Natural killer cell (primary cell): ENCODE measurements at regions not wholly inside any gene's neighbourhood (a gene's known extent, or its start where the extent isn't known, plus 50 kb on each side); places are given as distances from the start of the nearest gene placed in this dataset.

Source experiments
- ATAC-seq, 3 donors: fragments of 150-1000 bp in 2 of 3; fragments of 200-7000 bp in 1 of 3; cut with Tn5 transposase; 1 replicate in 1 of 3; 2 replicates in 2 of 3; pipeline ENCODE4 v1.10.0; 2021; ENCODE audit warnings: mild to moderate bottlenecking in 2 of 3, moderate library complexity in 2 of 3
- DNase-seq, 2 donors: peaks; one replicate each; pipeline versions ENCODE4 v3.0.0 to v3.0.0-alpha.2; 2013 to 2021; ENCODE audit warnings: mixed read lengths in 1 of 2
- H3K27ac ChIP-seq: one replicate; pipeline ENCODE4 v1.5.1; 2013; ENCODE audit warnings: mild to moderate bottlenecking, low read length
- H3K27me3 ChIP-seq: one replicate; pipeline ENCODE4 v1.6.1; 2013; ENCODE audit warnings: low read length; ENCODE audit not compliant: control insufficient read depth, insufficient read depth
- H3K36me3 ChIP-seq: one replicate; pipeline ENCODE4 v1.6.1; 2013; ENCODE audit warnings: low read length; ENCODE audit not compliant: control insufficient read depth, insufficient read depth
- H3K4me1 ChIP-seq: one replicate; pipeline ENCODE4 v1.6.1; 2013; ENCODE audit warnings: low read length; ENCODE audit not compliant: control insufficient read depth, insufficient read depth
- H3K4me3 ChIP-seq: one replicate; pipeline ENCODE4 v1.5.1; 2013; ENCODE audit warnings: low read length
- H3K9me3 ChIP-seq: one replicate; pipeline ENCODE4 v1.6.1; 2013; ENCODE audit warnings: low read length; ENCODE audit not compliant: control insufficient read depth, insufficient read depth
- H3K27ac Mint-ChIP-seq, 2 donors: one replicate each; pipeline ENCODE4 v1.8.0; 2022; ENCODE audit warnings: mild to moderate bottlenecking in 2 of 2, mixed read lengths in 2 of 2, moderate library complexity in 1 of 2
- H3K27me3 Mint-ChIP-seq, 2 donors: one replicate each; pipeline ENCODE4 v1.8.0; 2022; ENCODE audit warnings: low read depth in 2 of 2, mixed read lengths in 2 of 2
- H3K36me3 Mint-ChIP-seq: one replicate; pipeline ENCODE4 v1.8.0; 2022; ENCODE audit warnings: mixed read lengths
- H3K4me1 Mint-ChIP-seq, 2 donors: one replicate each; pipeline ENCODE4 v1.8.0; 2022; ENCODE audit warnings: mixed read lengths in 2 of 2
- H3K4me3 Mint-ChIP-seq: one replicate; pipeline ENCODE4 v1.8.0; 2022; ENCODE audit warnings: mild to moderate bottlenecking, moderate library complexity, mixed read lengths
- H3K9me3 Mint-ChIP-seq, 2 donors: one replicate each; pipeline ENCODE4 v1.8.0; 2022; ENCODE audit warnings: mixed read lengths in 2 of 2
- WGBS: methylation state at CpG from one replicate; pipeline ENCODE4 v1.1.7; 2013; ENCODE audit warnings: missing lambda C conversion rate; ENCODE audit not compliant: insufficient coverage; 5-methylcytosine and 5-hydroxymethylcytosine counted together
- intact Hi-C: fragments of 100-400 bp; cut with micrococcal nuclease; formaldehyde crosslinking; loops from one replicate; pipeline ENCODE4 v1.14.2; 2022
- TF ChIP-seq, protein P1 (sequence below): fragments of 200-600 bp; IDR thresholded peaks from one replicate; pipeline ENCODE4 v1.8.0; 2022; ENCODE audit warnings: antibody characterized with exemption

DNA sequence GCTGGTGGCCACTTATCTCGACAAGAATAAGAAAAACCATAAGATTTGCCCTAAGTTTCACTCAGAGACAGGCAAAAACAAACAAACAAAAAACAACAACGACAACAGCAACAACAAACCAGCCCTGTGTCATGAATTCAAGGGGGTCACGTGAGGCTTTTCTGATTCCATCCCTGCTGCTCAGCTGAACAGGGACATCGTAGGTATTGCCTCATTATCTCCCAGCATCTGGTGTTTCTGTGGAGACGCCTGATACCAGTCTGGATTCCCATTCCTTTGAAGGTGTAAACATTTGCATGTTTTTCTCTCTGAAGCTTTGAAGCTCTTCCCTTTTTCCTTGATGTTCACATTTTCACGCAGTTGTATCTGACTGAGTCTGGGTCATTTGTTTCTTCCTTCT lies 117.4 kb downstream of the KCNF1 start:
- Mint-ChIP-seq H3K36me3 (no peaks in the 10 kb centered on the region), H3K9me3 (peaks cover 0 to 2% of the 10 kb centered on the region in 2 donors), H3K27me3 (peaks cover 11 to 31% of the 10 kb centered on the region in 2 donors), H3K27ac (no peak overlapping the region), H3K4me3 (no peak overlapping the region), H3K4me1 (no peaks in the 10 kb centered on the region)
- 87% methylated on average over 6 of the region's 6 CpGs for WGBS
- Histone ChIP-seq H3K27me3 (no peaks in the 10 kb centered on the region), H3K4me1 (no peaks in the 10 kb centered on the region), H3K27ac (no peak overlapping the region), H3K9me3 (no peaks in the 10 kb centered on the region), H3K36me3 (no peaks in the 10 kb centered on the region), H3K4me3 (no peak overlapping the region)
- TF ChIP-seq, protein P1, sequence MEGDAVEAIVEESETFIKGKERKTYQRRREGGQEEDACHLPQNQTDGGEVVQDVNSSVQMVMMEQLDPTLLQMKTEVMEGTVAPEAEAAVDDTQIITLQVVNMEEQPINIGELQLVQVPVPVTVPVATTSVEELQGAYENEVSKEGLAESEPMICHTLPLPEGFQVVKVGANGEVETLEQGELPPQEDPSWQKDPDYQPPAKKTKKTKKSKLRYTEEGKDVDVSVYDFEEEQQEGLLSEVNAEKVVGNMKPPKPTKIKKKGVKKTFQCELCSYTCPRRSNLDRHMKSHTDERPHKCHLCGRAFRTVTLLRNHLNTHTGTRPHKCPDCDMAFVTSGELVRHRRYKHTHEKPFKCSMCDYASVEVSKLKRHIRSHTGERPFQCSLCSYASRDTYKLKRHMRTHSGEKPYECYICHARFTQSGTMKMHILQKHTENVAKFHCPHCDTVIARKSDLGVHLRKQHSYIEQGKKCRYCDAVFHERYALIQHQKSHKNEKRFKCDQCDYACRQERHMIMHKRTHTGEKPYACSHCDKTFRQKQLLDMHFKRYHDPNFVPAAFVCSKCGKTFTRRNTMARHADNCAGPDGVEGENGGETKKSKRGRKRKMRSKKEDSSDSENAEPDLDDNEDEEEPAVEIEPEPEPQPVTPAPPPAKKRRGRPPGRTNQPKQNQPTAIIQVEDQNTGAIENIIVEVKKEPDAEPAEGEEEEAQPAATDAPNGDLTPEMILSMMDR: no peak
- intact Hi-C loops: no loop called here
- ATAC-seq (no peak), DNase-seq (no peak)

- Mint-ChIP-seq H3K4me3 (no peak overlapping the region), H3K9me3 (peaks cover 2 to 3% of the 10 kb centered on the region in 2 donors), H3K27me3 (peaks cover 14 to 38% of the 10 kb centered on the region in 2 donors), H3K36me3 (no peaks in the 10 kb centered on the region), H3K27ac (no peak overlapping the region), H3K4me1 (no peaks in the 10 kb centered on the region)
- intact Hi-C loops: no loop called here
- 89% methylated on average over 7 of the region's 7 CpGs for WGBS
- Histone ChIP-seq H3K9me3 (no peaks in the 10 kb centered on the region), H3K36me3 (no peaks in the 10 kb centered on the region), H3K4me3 (no peak overlapping the region), H3K27ac (no peak overlapping the region), H3K4me1 (no peaks in the 10 kb centered on the region), H3K27me3 (no peaks in the 10 kb centered on the region)
- TF ChIP-seq, protein P1: no peak
- ATAC-seq (no peak), DNase-seq (no peak)
These were observed 118.3 kb downstream of the KCNF1 start for GRCh38 chr2:11030036-11030435.

- intact Hi-C loops: no loop called here
- no peak for ATAC-seq
These were observed 119.2 kb downstream of the KCNF1 start for GRCh38 chr2:11030909-11031308.

DNA sequence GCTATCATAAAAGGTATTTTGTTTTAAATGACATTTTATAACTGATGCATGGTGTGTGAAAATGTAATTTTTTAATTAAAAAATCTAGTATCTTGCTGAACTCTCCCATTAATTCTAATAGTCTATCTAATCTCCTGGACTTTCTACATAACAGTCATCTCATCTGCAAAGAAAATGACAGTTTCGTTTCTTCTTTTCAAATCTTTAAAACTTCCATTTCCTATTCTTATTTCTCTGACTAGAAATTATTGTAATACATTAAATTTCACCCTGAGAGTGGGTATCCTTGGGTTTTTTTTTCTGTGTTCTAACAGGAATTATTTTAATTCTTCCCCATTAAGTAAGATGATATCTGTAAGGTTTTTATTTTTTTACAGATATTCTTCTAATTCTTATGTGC lies 120.1 kb downstream of the KCNF1 start:
- Histone ChIP-seq H3K36me3 (no peaks in the 10 kb centered on the region), H3K4me3 (no peak overlapping the region), H3K27me3 (no peaks in the 10 kb centered on the region), H3K4me1 (no peaks in the 10 kb centered on the region), H3K9me3 (no peaks in the 10 kb centered on the region), H3K27ac (no peak overlapping the region)
- WGBS: no CpG with 5 or more reads among the region's 1 CpG
- no peak overlapping the region for H3K27ac Mint-ChIP-seq
- intact Hi-C loops: no loop called here
- H3K36me3 Mint-ChIP-seq: peaks cover 3% of the 10 kb centered on the region
- no peak for ATAC-seq
- DNase-seq: no peak
- no peak overlapping the region for H3K4me3 Mint-ChIP-seq
- H3K27me3 Mint-ChIP-seq: peaks cover 23 to 50% of the 10 kb centered on the region in 2 donors
- H3K9me3 Mint-ChIP-seq: peaks cover 2 to 3% of the 10 kb centered on the region in 2 donors
- no peaks in the 10 kb centered on the region for H3K4me1 Mint-ChIP-seq
- TF ChIP-seq, protein P1: no peak

More at GRCh38 chr2:11030909-11031308, 119.2 kb downstream of the KCNF1 start:
- no peaks in the 10 kb centered on the region for H3K4me1 Mint-ChIP-seq
- TF ChIP-seq, protein P1: no peak
- Histone ChIP-seq H3K36me3 (no peaks in the 10 kb centered on the region), H3K9me3 (no peaks in the 10 kb centered on the region), H3K27ac (no peak overlapping the region), H3K27me3 (no peaks in the 10 kb centered on the region), H3K4me1 (no peaks in the 10 kb centered on the region), H3K4me3 (no peak overlapping the region)
- 63% methylated on average over 2 of the region's 4 CpGs for WGBS
- peaks cover 14 to 40% of the 10 kb centered on the region in 2 donors for H3K27me3 Mint-ChIP-seq
- H3K9me3 Mint-ChIP-seq: peaks cover 2 to 3% of the 10 kb centered on the region in 2 donors
- H3K4me3 Mint-ChIP-seq: no peak overlapping the region
- H3K27ac Mint-ChIP-seq: no peak overlapping the region
- DNase-seq: no peak
- H3K36me3 Mint-ChIP-seq: no peaks in the 10 kb centered on the region
